Loucy (cell line): ENCODE measurements at regions not wholly inside any gene's neighbourhood (a gene's known extent, or its start where the extent isn't known, plus 50 kb on each side); places are given as distances from the start of the nearest gene placed in this dataset.

ENCODE experiments used
- CTCF ChIP-seq: fragments of 200-600 bp; sonication (generic); conservative IDR thresholded peaks from 2 replicates; pipeline ENCODE4 v1.5.1; 2014; ENCODE audit warnings: mild to moderate bottlenecking, antibody characterized with exemption, low read length
- EZH2phosphoT487 ChIP-seq: fragments of 200-600 bp; IDR thresholded peaks from 2 replicates; pipeline ENCODE4 v1.6.1; 2018; ENCODE audit warnings: antibody characterized with exemption, mild to moderate bottlenecking, moderate library complexity, borderline replicate concordance

GRCh38 chr16:64251742-64252141, 870.1 kb downstream of the CDH11 start:
- TF ChIP-seq CTCF = no peak
- TF ChIP-seq EZH2phosphoT487 = no peak
